Esophagus muscularis mucosa (tissue), 4 donors: ENCODE measurements at regions not wholly inside any gene's neighbourhood (a gene's known extent, or its start where the extent isn't known, plus 50 kb on each side); places are given as distances from the start of the nearest gene placed in this dataset.
A peak's percentile ranks its signal among the peaks of the same experiment; 100 is the strongest.

Experiments used
- DNase-seq: peaks from one replicate; pipeline ENCODE4 v3.0.0-alpha.2; 2017; ENCODE audit errors: extremely low spot score
- H3K27ac ChIP-seq, 4 donors: fragments of 200-600 bp; sonication (generic); replicated peaks in 1 of 4; 1 replicate in 3 of 4; 2 replicates in 1 of 4; pipeline ENCODE4 v1.5.1; 2016 to 2019; ENCODE audit warnings: mild to moderate bottlenecking in 1 of 4
- H3K27me3 ChIP-seq, 4 donors: fragments of 200-600 bp; sonication (generic); one replicate each; pipeline versions ENCODE4 v1.5.1 to v1.6.0; 2016 to 2019
- H3K36me3 ChIP-seq, 4 donors: fragments of 200-600 bp; sonication (generic); one replicate each; pipeline ENCODE4 v1.5.1; 2016 to 2019
- H3K4me1 ChIP-seq, 4 donors: fragments of 200-600 bp; sonication (generic); one replicate each; pipeline ENCODE4 v1.5.1; 2016 to 2019
- H3K4me3 ChIP-seq, 4 donors: fragments of 200-600 bp; sonication (generic); 1 replicate in 2 of 4; 2 replicates in 2 of 4; pipeline ENCODE4 v1.5.1; 2016 to 2019; ENCODE audit warnings: mild to moderate bottlenecking in 4 of 4, moderate library complexity in 1 of 4
- H3K9me3 ChIP-seq, 4 donors: fragments of 200-600 bp; sonication (generic); 1 replicate in 3 of 4; 2 replicates in 1 of 4; pipeline ENCODE4 v1.5.1; 2016 to 2019
- EP300 ChIP-seq: sonication (generic); formaldehyde crosslinking; IDR thresholded peaks from one replicate; pipeline ENCODE4 v1.6.1; 2017; ENCODE audit warnings: antibody characterized with exemption
- POLR2A ChIP-seq: fragments of 450-650 bp; IDR thresholded peaks from one replicate; pipeline ENCODE4 v1.6.1; 2017; ENCODE audit warnings: antibody characterized with exemption, moderate library complexity, mild to moderate bottlenecking, low read depth
- POLR2AphosphoS5 ChIP-seq, 2 donors: sonication (generic); formaldehyde crosslinking; IDR thresholded peaks; one replicate each; pipeline ENCODE4 v1.6.1; 2017; ENCODE audit warnings: antibody characterized with exemption in 2 of 2
- WGBS: methylation state at CpG from one replicate; pipeline ENCODE4 v1.1.5; 2018; 5-methylcytosine and 5-hydroxymethylcytosine counted together
- intact Hi-C: fragments of 100-400 bp; cut with DNase I; formaldehyde crosslinking; loops from one replicate; pipeline ENCODE4 v1.15.1; 2023
- TF ChIP-seq, protein P1 (sequence below), 3 experiments: fragments of 200-600 bp in 2 of 3; fragments of 450-650 bp in 1 of 3; sonication (generic) in 2 of 3; IDR thresholded peaks; one replicate each; pipeline ENCODE4 v1.5.1; 2017 to 2019; ENCODE audit warnings: antibody characterized with exemption in 3 of 3, mild to moderate bottlenecking in 2 of 3, moderate library complexity in 1 of 3

- intact Hi-C loops, result no loop called here
- Histone ChIP-seq H3K4me1 (peaks cover 0 to 15% (median 8%) of the 10 kb centered on the region in 4 donors), H3K36me3 (no peaks in the 10 kb centered on the region), H3K27me3 (no peaks in the 10 kb centered on the region), H3K27ac (no peak overlapping the region), H3K4me3 (no peak overlapping the region), H3K9me3 (no peaks in the 10 kb centered on the region)
- TF ChIP-seq EP300 (no peak), POLR2AphosphoS5 (IDR thresholded peaks at IDR 0.05) (no peak), POLR2A (no peak)
- TF ChIP-seq, protein P1, sequence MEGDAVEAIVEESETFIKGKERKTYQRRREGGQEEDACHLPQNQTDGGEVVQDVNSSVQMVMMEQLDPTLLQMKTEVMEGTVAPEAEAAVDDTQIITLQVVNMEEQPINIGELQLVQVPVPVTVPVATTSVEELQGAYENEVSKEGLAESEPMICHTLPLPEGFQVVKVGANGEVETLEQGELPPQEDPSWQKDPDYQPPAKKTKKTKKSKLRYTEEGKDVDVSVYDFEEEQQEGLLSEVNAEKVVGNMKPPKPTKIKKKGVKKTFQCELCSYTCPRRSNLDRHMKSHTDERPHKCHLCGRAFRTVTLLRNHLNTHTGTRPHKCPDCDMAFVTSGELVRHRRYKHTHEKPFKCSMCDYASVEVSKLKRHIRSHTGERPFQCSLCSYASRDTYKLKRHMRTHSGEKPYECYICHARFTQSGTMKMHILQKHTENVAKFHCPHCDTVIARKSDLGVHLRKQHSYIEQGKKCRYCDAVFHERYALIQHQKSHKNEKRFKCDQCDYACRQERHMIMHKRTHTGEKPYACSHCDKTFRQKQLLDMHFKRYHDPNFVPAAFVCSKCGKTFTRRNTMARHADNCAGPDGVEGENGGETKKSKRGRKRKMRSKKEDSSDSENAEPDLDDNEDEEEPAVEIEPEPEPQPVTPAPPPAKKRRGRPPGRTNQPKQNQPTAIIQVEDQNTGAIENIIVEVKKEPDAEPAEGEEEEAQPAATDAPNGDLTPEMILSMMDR (IDR thresholded peaks at IDR 0.05), result no peak
- DNase-seq, result no peak
- 76% methylated on average over 7 of the region's 7 CpGs for WGBS
Measured at GRCh38 chr13:40495621-40496001, 170.8 kb downstream of the FOXO1 start.

GRCh38 chr13:40496035-40496810 lies 170.2 kb downstream of the FOXO1 start:
- WGBS, result 84% methylated on average over 8 of the region's 8 CpGs
- Histone ChIP-seq H3K36me3 (no peaks in the 10 kb centered on the region), H3K9me3 (no peaks in the 10 kb centered on the region), H3K27ac (no peak overlapping the region), H3K27me3 (no peaks in the 10 kb centered on the region), H3K4me1 (peaks cover 0 to 15% (median 8%) of the 10 kb centered on the region in 4 donors), H3K4me3 (no peak overlapping the region)
- intact Hi-C loops, result no loop called here
- TF ChIP-seq POLR2A (no peak), EP300 (no peak), POLR2AphosphoS5 (IDR thresholded peaks at IDR 0.05) (no peak)
- TF ChIP-seq, protein P1 (IDR thresholded peaks at IDR 0.05), result no peak
- no peak for DNase-seq

- no peaks in the 10 kb centered on the region for H3K9me3 ChIP-seq
- H3K27me3 ChIP-seq, result no peaks in the 10 kb centered on the region
- whole genome bisulfite sequencing, result 83% methylated on average over 4 of the region's 4 CpGs
- no peak overlapping the region for H3K27ac ChIP-seq
- peaks cover 0 to 15% (median 8%) of the 10 kb centered on the region in 4 donors for H3K4me1 ChIP-seq
- H3K36me3 ChIP-seq, result no peaks in the 10 kb centered on the region
- intact Hi-C loops, result no loop called here
- H3K4me3 ChIP-seq, result no peak overlapping the region
- no peak for TF ChIP-seq POLR2AphosphoS5 (IDR thresholded peaks at IDR 0.05)
- no peak for DNase-seq
Measured at GRCh38 chr13:40498461-40498860, 168.0 kb downstream of the FOXO1 start.

DNA sequence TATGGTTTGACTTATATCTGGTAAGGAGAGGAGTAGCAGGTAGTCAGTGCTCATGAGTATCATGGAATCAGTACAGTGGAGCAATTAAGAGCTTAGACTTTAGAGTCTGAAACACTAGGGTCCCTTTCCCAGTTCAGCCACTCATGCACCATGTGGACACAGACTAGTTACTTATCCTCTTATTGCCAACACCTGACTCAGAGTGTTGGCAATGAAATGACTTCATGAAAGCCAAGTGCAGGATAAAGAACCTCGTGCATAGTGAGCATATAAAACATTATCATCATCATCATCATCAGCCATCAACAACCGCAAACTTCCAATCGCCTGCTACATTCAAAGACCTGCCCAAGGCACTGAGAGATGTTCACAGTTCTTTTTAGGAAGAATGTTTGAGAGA lies 164.2 kb downstream of the FOXO1 start:
- Histone ChIP-seq H3K4me3 (no peak overlapping the region), H3K27ac (no peak overlapping the region), H3K36me3 (no peaks in the 10 kb centered on the region), H3K4me1 (peaks cover 0 to 3% (median 0%) of the 10 kb centered on the region in 4 donors), H3K9me3 (no peaks in the 10 kb centered on the region), H3K27me3 (no peaks in the 10 kb centered on the region)
- intact Hi-C loops, result no loop called here
- TF ChIP-seq EP300 (no peak), POLR2A (no peak), POLR2AphosphoS5 (IDR thresholded peaks at IDR 0.05) (no peak)
- TF ChIP-seq, protein P1 (IDR thresholded peaks at IDR 0.05), result no peak
- 66% methylated on average over 3 of the region's 3 CpGs for WGBS
- peak; percentile 53 for DNase-seq

- 85% methylated on average over 2 of the region's 2 CpGs for WGBS
- Histone ChIP-seq H3K36me3 (no peaks in the 10 kb centered on the region), H3K4me1 (peaks cover 2 to 7% (median 5%) of the 10 kb centered on the region in 4 donors), H3K27ac (no peak overlapping the region), H3K9me3 (no peaks in the 10 kb centered on the region), H3K27me3 (no peaks in the 10 kb centered on the region), H3K4me3 (no peak overlapping the region)
- TF ChIP-seq POLR2A (no peak), POLR2AphosphoS5 (IDR thresholded peaks at IDR 0.05) (no peak), EP300 (no peak)
- TF ChIP-seq, protein P1 (IDR thresholded peaks at IDR 0.05), result no peak
- DNase-seq, result no peak
- intact Hi-C loops, result no loop called here
Measured at GRCh38 chr13:40503011-40503410, 163.4 kb downstream of the FOXO1 start.
